ENCODE measurements at regions not wholly inside any gene's neighbourhood (a gene's known extent, or its start where the extent isn't known, plus 50 kb on each side); places are given as distances from the start of the nearest gene placed in this dataset.

DNA sequence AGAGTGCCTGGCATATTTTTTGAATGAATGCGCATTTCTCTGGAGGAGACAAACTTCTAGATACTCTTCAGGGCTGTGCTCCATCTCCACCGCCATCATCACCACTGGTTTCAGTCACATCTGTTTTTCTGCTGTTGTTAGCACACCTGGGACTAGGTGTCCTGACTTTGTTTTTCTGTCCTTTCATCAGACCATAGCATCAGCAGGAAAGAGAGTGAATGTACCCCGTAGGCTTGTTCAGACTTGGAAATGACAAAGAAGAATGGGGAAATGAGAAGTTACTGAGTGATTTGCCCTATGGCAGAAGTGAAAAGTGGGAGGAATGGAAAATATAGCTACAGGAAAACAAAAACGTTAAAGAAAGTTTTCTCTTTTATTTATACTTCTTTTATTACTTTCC, 965.2 kb upstream of the FANCL start:
- Histone ChIP-seq H3K79me2 (ENCODE audit: control insufficient read depth, insufficient read depth, low read length) (no peaks in the 10 kb centered on the region), H3K27ac (ENCODE audit: low read length in 2 of 2) (no peak overlapping the region), H2AFZ (ENCODE audit: insufficient read depth, low read depth, low read length, poor library complexity, severe bottlenecking) (no peak overlapping the region), H3K4me2 (replicated peaks; ENCODE audit: low read depth, low read length, poor library complexity, severe bottlenecking) (no peak overlapping the region), H3K9me3 (ENCODE audit: control extremely low read depth in 1 of 3, control insufficient read depth in 2 of 3, insufficient read depth in 1 of 3, low read length in 2 of 3) (peaks cover 0 to 1% (median 0%) of the 10 kb centered on the region in 3 donors), H3K27me3 (replicated peaks in 1 of 4; ENCODE audit: control extremely low read depth in 1 of 4, control insufficient read depth in 3 of 4, insufficient read depth in 4 of 4, low read length in 3 of 4) (no peaks in the 10 kb centered on the region), H3K36me3 (replicated peaks in 1 of 2; ENCODE audit: control extremely low read depth in 1 of 2, control insufficient read depth in 1 of 2, extremely low read depth in 1 of 2, insufficient read depth in 2 of 2, low read length in 1 of 2) (no peaks in the 10 kb centered on the region), H4K20me1 (ENCODE audit: control insufficient read depth, insufficient read depth, low read length, poor library complexity, severe bottlenecking) (no peaks in the 10 kb centered on the region), H3K4me1 (ENCODE audit: control insufficient read depth in 2 of 2, insufficient read depth in 2 of 2, low read length in 2 of 2) (no peaks in the 10 kb centered on the region), H3K9ac (ENCODE audit: low read length) (no peak overlapping the region), H3K4me3 (ENCODE audit: control extremely low read depth in 1 of 5, extremely low read depth in 1 of 5, insufficient read depth in 1 of 5, low read depth in 2 of 5, low read length in 4 of 5) (no peak overlapping the region)
- DNase-seq = no peak
- ATAC-seq (ENCODE audit: low read depth) = no peak
- 80% methylated on average over 2 of the region's 4 CpGs for WGBS (ENCODE audit: insufficient coverage)
- no peaks in the 10 kb centered on the region for H3K4me1 Mint-ChIP-seq
- TF ChIP-seq, protein P1, sequence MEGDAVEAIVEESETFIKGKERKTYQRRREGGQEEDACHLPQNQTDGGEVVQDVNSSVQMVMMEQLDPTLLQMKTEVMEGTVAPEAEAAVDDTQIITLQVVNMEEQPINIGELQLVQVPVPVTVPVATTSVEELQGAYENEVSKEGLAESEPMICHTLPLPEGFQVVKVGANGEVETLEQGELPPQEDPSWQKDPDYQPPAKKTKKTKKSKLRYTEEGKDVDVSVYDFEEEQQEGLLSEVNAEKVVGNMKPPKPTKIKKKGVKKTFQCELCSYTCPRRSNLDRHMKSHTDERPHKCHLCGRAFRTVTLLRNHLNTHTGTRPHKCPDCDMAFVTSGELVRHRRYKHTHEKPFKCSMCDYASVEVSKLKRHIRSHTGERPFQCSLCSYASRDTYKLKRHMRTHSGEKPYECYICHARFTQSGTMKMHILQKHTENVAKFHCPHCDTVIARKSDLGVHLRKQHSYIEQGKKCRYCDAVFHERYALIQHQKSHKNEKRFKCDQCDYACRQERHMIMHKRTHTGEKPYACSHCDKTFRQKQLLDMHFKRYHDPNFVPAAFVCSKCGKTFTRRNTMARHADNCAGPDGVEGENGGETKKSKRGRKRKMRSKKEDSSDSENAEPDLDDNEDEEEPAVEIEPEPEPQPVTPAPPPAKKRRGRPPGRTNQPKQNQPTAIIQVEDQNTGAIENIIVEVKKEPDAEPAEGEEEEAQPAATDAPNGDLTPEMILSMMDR (IDR thresholded peaks at IDR 0.05) = no peak
- no peak for TF ChIP-seq EZH2 (IDR thresholded peaks at IDR 0.05; ENCODE audit: borderline replicate concordance, insufficient read depth, low read depth, low read length, poor library complexity, severe bottlenecking)
- ChIA-PET CTCF (no interaction called here), POLR2A (no interaction called here)
- H3K27me3 Mint-ChIP-seq = peaks cover 14% of the 10 kb centered on the region
- H3K4me3 Mint-ChIP-seq = no peak overlapping the region
- no peak overlapping the region for H3K27ac Mint-ChIP-seq
- no peaks in the 10 kb centered on the region for H3K9me3 Mint-ChIP-seq (ENCODE audit: insufficient read depth)
- intact Hi-C loops (cut with micrococcal nuclease) = no loop called here

DNA sequence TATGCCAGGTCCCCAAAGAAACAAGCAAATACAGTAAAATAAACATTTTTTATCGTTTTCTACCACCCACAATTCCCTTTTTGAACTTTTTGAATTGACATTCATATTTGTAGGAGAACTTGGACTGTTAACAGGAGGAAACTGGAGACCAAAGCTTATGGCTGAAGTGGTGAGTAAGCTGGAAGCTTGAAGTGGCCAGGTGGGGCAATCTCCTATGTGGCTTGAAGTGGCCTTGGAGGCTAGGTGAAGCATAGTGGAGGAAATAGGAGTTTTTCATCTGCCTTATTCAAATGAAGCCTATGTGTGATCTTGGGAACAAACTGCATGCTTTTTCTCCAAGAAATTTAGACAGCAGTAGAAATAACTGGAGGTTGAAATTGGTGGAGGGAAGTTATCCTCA, 962.9 kb upstream of the FANCL start:
- H3K27ac ChIP-seq (ENCODE audit: low read length in 2 of 2) = no peak overlapping the region
- H2AFZ ChIP-seq (ENCODE audit: insufficient read depth, low read depth, low read length, poor library complexity, severe bottlenecking) = no peak overlapping the region
- no peaks in the 10 kb centered on the region for H3K79me2 ChIP-seq (ENCODE audit: control insufficient read depth, insufficient read depth, low read length)
- H3K4me2 ChIP-seq (replicated peaks; ENCODE audit: low read depth, low read length, poor library complexity, severe bottlenecking) = no peak overlapping the region
- ChIA-PET POLR2A (no interaction called here), CTCF (no interaction called here)
- no peak for TF ChIP-seq EZH2 (IDR thresholded peaks at IDR 0.05; ENCODE audit: borderline replicate concordance, insufficient read depth, low read depth, low read length, poor library complexity, severe bottlenecking)
- TF ChIP-seq, protein P1 (IDR thresholded peaks at IDR 0.05) = no peak
- ATAC-seq (ENCODE audit: low read depth) = no peak
- Mint-ChIP-seq H3K4me3 (no peak overlapping the region), H3K27me3 (peaks cover 10% of the 10 kb centered on the region), H3K9me3 (ENCODE audit: insufficient read depth) (no peaks in the 10 kb centered on the region), H3K27ac (no peak overlapping the region), H3K4me1 (no peaks in the 10 kb centered on the region)
- intact Hi-C loops (cut with micrococcal nuclease) = no loop called here
- H3K9ac ChIP-seq (ENCODE audit: low read length) = no peak overlapping the region
- no peak for DNase-seq
- no peaks in the 10 kb centered on the region for H3K4me1 ChIP-seq (ENCODE audit: control insufficient read depth in 2 of 2, insufficient read depth in 2 of 2, low read length in 2 of 2)
- no peaks in the 10 kb centered on the region for H3K27me3 ChIP-seq (replicated peaks in 1 of 4; ENCODE audit: control extremely low read depth in 1 of 4, control insufficient read depth in 3 of 4, insufficient read depth in 4 of 4, low read length in 3 of 4)
- peaks cover 0 to 6% (median 5%) of the 10 kb centered on the region in 3 donors for H3K9me3 ChIP-seq (ENCODE audit: control extremely low read depth in 1 of 3, control insufficient read depth in 2 of 3, insufficient read depth in 1 of 3, low read length in 2 of 3)
- H3K36me3 ChIP-seq (replicated peaks in 1 of 2; ENCODE audit: control extremely low read depth in 1 of 2, control insufficient read depth in 1 of 2, extremely low read depth in 1 of 2, insufficient read depth in 2 of 2, low read length in 1 of 2) = no peaks in the 10 kb centered on the region
- H4K20me1 ChIP-seq (ENCODE audit: control insufficient read depth, insufficient read depth, low read length, poor library complexity, severe bottlenecking) = no peaks in the 10 kb centered on the region
- no peak overlapping the region for H3K4me3 ChIP-seq (ENCODE audit: control extremely low read depth in 1 of 5, extremely low read depth in 1 of 5, insufficient read depth in 1 of 5, low read depth in 2 of 5, low read length in 4 of 5)
- WGBS (ENCODE audit: insufficient coverage) = no CpG with 5 or more reads among the region's 1 CpG
